HK-2 (cell line): ENCODE measurements at regions not wholly inside any gene's neighbourhood (a gene's known extent, or its start where the extent isn't known, plus 50 kb on each side); places are given as distances from the start of the nearest gene placed in this dataset.

Source experiments
- DNase-seq: peaks from one replicate; pipeline ENCODE4 v3.0.0-alpha.2; 2018; ENCODE audit not compliant: unreplicated experiment

DNA sequence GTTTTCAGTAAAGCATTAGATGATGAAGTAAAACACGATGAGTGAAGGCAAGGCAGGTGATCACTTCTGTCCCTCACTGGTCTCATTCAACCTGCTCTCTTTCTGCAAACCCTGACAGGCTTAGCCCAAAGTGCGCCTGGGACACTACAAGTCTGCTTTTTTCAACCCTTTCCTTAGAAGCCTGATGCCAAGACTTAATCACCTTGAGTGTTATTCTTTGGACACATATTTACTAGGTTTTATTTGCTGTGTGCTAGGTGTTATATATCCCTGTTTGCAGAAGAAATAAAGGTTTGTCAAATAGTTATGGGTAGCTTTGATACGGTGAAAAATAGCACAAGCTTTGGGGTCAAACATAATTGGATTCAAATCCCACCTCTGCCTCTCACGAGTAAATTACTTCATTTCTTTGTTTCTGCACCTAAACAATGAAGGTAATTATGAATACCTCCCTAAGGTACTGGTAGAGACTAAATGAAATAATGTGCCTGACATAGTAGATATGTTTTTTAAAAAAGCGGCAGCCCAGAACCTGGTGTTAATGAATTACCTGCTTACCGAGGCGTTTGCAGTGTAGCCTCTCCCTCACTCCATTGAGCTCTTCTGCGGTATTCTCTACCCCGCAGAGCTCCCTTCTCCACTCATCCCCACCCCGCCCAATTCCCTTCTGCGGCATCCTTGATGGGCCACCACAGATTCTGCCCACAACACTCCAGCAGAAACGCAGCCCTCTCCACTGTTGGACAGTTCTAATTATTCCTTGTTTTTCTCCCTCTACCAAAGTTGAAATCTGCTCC, 269.0 kb upstream of the TPM1 start:
- no peak for DNase-seq

DNA sequence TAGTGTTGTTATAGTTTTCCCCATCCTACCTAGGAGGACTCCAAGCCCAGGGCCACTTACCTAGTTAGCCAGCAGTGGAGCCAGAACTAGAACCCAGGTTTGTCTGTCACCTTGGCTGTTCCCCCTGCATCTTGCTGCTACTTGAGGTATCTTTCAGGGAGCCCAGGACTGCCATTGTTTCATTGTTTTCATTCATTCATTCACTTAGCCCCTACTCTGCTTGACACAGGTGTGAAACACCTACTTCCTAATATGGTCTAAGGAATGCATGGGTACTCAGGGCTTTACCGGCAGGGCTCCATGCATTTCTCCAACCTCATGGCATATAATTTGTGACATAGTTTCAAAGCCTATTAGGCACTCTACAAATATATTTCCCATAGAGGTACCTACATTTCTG, 266.6 kb upstream of the TPM1 start:
- no peak for DNase-seq

- no peak for DNase-seq
Measured at GRCh38 chr15:62777671-62778070, 264.9 kb upstream of the TPM1 start.

DNA sequence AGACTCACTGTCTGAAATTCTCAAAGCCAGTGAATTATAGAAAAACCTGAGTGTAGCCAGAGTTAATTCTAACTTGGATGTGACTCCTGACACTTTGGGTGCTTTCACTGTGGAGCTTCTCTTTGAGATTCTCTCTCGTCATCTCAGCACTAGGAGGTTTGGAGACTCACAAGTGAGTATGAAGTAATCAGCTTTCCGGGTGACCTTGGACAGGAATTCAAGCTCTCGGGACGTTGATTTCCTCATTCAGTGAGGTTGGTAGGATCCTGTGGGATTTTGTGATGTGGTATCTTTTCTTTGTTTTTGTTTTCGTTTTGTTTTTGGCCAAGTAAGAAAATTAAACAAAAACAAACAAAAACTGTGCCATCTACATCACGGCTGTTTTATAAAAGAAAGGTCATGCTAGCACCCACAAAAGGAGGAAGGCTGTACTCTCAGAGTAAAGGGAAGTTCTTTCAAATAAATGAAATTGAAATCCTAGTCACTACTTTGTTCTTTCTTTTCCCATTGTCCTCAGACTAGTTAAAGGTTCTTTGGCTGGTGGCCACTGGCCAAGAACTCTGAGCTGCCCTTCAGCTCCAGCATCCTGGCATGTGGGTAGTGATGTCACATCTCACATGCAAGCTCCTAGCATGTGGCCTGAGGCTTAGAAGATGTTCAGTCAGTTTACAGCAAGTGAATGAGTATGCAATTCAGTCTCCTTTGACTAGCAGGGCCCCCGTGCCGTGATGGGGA, 263.3 kb upstream of the TPM1 start:
- no peak for DNase-seq

GRCh38 chr15:62779899-62780298, 262.6 kb upstream of the TPM1 start:
- no peak for DNase-seq

DNA sequence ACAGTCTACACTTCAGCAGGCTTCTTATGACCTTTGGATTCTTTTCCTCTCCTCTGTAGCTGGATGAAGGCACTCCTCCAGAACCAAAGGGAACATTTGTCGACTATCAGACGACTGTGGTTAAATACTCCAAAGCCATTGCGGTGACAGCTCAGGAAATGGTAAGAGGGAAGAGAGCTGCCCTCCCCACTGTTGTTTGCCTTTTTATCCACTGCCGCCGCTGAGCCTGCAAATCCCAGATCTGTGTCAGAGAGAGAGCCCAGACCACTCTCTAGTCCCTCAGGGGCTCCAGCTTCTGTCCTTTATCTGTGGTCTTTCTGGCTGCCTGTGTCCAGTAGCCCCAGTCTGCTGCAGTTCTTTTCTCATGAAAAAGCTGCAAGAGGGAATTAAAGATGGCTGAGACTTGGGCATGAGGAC, 261.5 kb upstream of the TPM1 start:
- DNase-seq: no peak

DNA sequence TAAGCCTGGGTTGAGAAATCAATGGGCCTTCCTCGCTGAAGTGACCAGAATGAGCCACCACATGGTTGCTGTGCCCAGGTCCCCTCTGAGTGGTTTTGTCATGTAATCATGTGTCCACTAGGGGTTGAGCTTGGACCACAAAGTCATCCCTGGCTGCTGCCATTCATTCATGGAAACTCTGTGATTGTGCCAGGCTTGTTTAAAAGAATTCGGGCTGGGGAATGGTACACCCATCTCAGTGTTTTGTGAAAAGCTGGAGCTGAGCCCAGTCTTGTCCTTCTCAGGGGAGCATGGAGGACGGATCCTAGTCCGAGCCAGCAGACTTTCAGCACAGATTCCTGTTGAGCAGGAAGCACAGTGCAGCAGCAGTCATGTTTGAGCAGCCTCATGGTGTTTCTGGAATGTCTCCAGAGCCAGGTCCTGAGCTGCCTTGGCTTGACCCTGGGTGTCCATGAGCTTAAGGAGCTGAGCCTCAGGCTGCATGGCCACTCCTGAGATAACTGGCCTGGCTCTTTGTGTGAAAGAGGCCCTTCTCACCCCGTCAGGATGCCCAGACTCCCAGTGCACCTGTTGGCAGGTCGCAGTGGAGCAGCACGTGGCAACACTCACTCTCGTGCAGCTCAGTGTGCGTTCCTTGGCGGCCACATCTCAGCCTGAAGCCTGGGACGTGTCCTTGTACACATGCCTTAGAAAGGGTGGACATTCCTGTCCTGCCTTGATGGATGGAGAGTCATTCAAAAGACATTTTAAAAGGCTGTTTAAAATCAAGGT, 260.3 kb upstream of the TPM1 start:
- DNase-seq: peak; percentile 50

DNA sequence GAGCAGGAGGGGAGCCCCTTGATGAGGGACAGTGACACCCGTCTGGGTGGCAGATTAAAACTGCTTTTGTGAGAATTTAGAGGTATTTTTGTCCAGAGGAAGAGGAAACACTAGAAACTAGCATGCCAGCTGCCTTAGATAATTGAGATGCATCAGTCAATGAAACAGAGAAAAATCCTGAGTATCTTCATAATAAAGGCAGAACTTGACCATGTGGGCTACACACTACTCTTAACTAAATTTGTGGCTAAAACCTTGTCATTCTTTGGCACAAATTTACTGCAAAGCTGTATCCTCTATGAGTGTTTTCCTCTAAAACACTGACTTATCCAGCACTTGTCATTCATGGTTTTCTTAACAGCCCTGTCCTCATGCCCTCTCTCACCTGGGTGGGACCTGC, 259.7 kb upstream of the TPM1 start:
- DNase-seq: no peak

DNA sequence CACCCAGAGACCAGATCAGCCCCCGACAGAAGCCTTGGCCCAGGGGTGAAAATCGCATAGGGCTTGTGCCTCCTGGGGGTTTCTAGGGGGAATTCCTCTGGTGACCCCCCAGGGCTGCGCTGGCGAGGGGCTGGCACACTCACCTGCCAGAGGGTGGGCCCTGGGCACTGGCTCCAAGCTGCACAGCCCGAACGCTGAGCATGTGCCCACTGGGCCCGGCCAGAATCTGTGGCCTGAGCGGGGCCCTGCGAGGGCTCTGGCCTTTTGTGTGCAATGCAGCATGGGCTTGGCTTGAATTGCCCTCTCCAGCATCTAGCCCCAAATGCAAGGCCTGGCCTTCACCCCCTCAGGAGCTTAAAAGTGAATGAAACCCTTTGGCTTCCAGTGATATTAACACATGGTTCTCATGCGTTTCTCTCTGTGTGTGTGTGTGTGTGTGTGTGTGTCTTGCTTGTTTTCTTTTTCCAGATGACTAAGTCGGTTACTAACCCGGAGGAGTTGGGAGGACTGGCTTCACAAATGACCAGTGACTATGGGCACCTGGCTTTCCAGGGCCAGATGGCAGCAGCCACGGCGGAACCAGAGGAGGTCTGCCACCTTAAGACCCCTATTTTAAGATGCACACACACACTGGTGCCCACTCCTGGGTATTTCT, 259.1 kb upstream of the TPM1 start:
- peak; percentile 30 for DNase-seq

GRCh38 chr15:62785881-62786828, 256.4 kb upstream of the TPM1 start:
- DNase-seq: no peak

DNA sequence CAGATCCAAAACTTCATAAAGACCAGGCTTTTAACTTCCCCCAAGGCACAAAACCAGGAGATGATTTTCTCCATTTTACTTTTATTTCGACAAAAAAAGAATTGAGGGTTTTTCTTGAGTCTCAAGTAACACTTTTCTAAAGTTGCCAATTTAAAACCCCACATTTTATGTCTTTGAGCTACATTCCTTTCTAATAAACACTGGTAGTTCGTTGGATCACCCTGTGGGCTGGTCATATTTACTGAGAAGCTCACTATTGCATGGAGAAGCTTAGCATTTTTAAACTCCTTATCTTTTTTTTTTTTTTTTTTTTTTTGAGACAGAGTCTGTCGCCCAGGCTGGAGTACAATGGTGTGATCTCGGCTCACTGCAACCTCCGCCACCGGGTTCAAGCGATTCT, 255.1 kb upstream of the TPM1 start:
- DNase-seq: no peak

GRCh38 chr15:62788224-62788623, 254.3 kb upstream of the TPM1 start:
- no peak for DNase-seq

- no peak for DNase-seq
Measured at GRCh38 chr15:62790546-62790945, 252.0 kb upstream of the TPM1 start.

DNA sequence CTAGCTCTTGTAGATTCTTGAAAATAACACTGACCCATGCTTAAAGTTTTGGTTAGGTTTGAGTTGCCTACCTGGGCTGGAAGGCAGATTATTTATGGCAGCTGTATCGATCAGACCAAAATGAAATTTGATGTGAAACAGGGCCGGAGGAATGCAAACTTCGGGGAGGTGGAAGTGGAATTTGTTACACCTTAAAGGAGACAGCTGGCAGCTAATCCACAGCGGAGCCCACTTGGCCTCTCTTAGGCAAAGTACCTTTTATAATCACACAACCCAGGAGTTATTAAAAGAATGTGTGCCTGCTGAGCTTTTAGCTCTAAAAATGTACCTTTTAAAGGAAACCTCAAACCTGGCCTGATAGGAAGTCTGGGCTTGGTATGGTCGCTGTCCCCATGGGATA, 250.9 kb upstream of the TPM1 start:
- no peak for DNase-seq

DNA sequence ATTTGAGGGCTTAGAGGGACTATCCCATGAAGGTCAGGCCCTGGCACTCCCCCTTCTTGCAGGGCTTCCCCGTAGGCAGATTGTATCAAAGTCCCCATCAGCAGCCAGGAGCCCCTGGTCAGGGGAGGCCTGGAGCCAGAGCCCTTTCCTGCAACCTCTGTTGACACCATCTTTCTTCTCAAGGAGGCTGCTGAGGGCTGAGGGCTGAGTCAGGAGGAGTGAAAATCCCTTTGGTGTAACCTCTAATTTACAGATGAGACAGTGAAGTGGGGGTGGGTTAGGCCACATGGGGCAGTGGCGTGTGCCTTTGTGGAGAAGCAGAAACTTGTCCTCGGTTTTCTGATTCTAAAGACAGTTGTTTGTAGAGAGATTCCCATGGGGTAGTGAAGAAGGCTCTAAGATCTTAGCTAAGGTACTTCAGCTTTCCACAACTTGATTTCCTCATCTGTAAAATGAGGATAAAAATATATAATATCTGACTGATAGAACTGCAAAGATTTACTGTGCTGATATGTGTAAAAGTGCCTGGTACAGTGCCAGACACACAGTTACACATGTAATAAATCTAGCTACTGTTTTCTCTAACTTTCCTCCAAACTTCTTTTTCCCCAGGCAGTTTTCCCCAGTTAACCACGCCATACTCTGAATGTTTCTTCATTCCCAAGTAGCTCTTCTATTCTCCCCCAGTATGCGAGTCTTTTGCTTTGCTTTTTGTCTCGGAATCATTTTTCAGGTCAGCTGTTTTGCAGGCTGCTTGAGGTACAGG, 249.4 kb upstream of the TPM1 start:
- DNase-seq: no peak

DNA sequence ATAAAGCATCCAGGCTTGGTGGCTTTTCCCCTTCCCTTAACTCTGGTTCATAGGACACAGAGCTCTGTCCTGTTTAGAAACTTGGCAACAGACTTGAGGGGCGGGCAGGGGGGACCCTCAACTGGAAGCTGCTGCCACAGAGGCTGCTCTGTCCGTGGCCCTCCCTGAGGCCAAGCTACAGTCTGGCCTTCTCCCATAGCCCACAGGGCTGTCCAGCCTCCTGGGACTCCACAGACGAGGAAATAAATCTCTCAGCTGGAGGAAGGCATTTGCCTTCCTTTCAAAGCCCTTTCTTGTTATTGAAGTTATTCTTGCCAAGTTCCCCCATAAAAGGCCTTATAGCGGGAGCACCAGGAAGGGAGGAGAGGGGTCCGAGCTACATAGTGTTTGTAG, 248.8 kb upstream of the TPM1 start:
- DNase-seq: no peak

- DNase-seq: no peak
Measured at GRCh38 chr15:62795171-62795570, 247.4 kb upstream of the TPM1 start.

DNA sequence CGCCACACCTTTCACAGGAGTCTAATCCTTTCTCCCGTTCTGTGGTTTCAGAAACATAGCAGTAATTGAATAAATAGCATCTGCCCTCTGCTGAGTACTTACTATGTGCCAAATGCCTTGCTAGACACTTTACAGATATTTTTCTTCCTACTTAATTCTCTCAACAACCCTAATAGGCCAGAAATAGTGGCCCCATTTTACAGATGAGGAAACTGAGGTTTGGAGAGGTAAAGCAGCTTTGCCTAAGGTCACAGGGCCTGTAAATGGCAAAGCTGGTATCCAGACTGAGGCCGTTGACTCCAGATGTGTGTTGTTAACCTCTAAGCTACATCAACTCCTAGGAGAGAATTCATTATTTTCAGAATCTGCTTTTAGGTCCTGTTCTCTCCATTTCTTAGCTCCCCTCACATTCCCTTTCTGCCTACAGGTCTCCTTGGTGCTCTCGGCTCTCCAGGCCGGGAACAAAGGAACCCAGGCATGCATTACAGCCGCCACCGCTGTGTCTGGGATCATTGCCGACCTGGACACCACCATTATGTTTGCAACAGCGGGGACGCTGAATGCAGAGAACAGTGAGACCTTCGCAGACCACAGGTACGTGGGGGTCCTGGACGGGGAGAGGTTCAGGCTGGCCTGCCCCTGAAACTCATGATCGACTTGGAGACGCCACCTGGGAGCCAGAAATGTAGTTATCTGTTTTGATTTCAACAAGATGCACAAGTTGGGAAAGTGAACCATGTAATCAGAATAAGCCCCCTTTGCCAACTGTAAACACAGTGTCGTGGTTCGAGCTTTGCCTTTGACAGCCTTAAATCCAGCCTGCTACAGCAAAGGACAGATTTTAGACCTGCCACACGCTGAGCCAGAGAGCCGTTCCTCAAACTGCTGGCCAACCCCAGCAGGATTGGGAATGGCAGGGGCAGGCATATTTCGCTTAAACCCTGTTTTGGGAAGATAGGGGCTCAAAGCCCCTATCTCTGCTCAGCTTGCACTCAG, 246.5 kb upstream of the TPM1 start:
- no peak for DNase-seq

DNA sequence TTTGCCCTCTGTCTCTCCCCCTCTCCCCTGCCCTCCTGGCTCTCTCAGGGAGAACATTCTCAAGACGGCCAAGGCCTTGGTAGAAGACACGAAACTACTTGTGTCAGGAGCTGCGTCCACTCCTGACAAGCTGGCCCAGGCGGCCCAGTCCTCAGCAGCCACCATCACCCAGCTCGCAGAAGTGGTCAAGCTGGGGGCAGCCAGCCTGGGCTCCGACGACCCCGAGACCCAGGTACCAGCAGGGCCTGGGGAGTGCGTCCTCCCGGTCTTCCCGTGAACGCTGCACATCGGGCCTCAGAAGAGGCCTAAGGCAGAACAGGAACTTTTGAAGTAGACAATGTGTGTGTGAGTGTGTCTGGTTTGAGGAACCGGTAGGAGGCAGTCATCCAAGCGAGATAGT, 245.4 kb upstream of the TPM1 start:
- no peak for DNase-seq
